ENCODE measurements at regions not wholly inside any gene's neighbourhood (a gene's known extent, or its start where the extent isn't known, plus 50 kb on each side); places are given as distances from the start of the nearest gene placed in this dataset.

GRCh38 chr2:82476094-82476493 lies 1983.0 kb downstream of the SUCLG1 start:
- no peaks in the 10 kb centered on the region for H3K36me3 ChIP-seq (ENCODE audit: control insufficient read depth, low read length)
- no peaks in the 10 kb centered on the region for H3K27me3 ChIP-seq (ENCODE audit: control insufficient read depth, low read length)
- no peaks in the 10 kb centered on the region for H3K9me2 ChIP-seq (replicated peaks; ENCODE audit: control insufficient read depth, low read length)
- H4K20me1 ChIP-seq (ENCODE audit: control insufficient read depth, insufficient read depth, low read depth, low read length), result no peaks in the 10 kb centered on the region
- no peak overlapping the region for H3K4me2 ChIP-seq (ENCODE audit: low read length)
- no peaks in the 10 kb centered on the region for H3K4me1 ChIP-seq (ENCODE audit: control insufficient read depth, low read length)
- H3K79me2 ChIP-seq (ENCODE audit: control insufficient read depth, low read length), result no peaks in the 10 kb centered on the region
- no peaks in the 10 kb centered on the region for H3F3A ChIP-seq (ENCODE audit: control insufficient read depth, insufficient read depth)
- no peak overlapping the region for H3K27ac ChIP-seq (ENCODE audit: low read depth, low read length)
- H3K9me3 ChIP-seq (ENCODE audit: control insufficient read depth, insufficient read depth, low read length), result no peaks in the 10 kb centered on the region
- TF ChIP-seq CTCF (IDR thresholded peaks at IDR 0.05; ENCODE audit: low read depth, low read length, poor library complexity, severe bottlenecking), result no peak
- no peak for TF ChIP-seq EZH2phosphoT487 (IDR thresholded peaks at IDR 0.05; ENCODE audit: borderline replicate concordance, low read length)
- no peak overlapping the region for H3K4me3 ChIP-seq (ENCODE audit: low read length)

DNA sequence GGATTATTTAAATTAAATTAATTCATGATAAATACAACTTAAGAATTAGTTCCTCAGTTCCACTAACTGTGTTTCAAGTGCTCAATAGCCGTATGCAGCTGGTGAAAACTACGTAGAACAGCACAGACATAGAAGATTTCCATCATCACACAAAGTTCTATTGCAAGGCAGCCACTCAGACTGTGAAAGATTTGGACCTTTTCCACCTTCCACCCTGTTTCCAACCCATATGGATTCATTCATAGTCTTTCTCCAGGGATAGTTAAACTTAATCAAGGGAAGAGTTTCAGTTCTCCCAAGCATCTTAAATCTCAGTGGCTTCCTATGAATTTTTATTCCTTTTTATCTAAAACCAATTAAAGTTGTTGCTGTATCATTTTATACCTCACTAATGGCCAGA lies 2030.8 kb downstream of the SUCLG1 start:
- TF ChIP-seq EZH2phosphoT487 (IDR thresholded peaks at IDR 0.05; ENCODE audit: borderline replicate concordance, low read length), result no peak
- TF ChIP-seq CTCF (IDR thresholded peaks at IDR 0.05; ENCODE audit: low read depth, low read length, poor library complexity, severe bottlenecking), result no peak
- Histone ChIP-seq H3F3A (ENCODE audit: control insufficient read depth, insufficient read depth) (no peaks in the 10 kb centered on the region), H3K27ac (ENCODE audit: low read depth, low read length) (no peak overlapping the region), H3K4me1 (ENCODE audit: control insufficient read depth, low read length) (no peaks in the 10 kb centered on the region), H3K27me3 (ENCODE audit: control insufficient read depth, low read length) (no peaks in the 10 kb centered on the region), H3K36me3 (ENCODE audit: control insufficient read depth, low read length) (no peaks in the 10 kb centered on the region), H3K4me3 (ENCODE audit: low read length) (no peak overlapping the region), H3K9me3 (ENCODE audit: control insufficient read depth, insufficient read depth, low read length) (no peaks in the 10 kb centered on the region), H4K20me1 (ENCODE audit: control insufficient read depth, insufficient read depth, low read depth, low read length) (no peaks in the 10 kb centered on the region), H3K9me2 (replicated peaks; ENCODE audit: control insufficient read depth, low read length) (no peaks in the 10 kb centered on the region), H3K79me2 (ENCODE audit: control insufficient read depth, low read length) (no peaks in the 10 kb centered on the region), H3K4me2 (ENCODE audit: low read length) (no peak overlapping the region)

GRCh38 chr2:82412021-82412420 lies 2047.1 kb downstream of the SUCLG1 start:
- no peak for TF ChIP-seq EZH2phosphoT487 (IDR thresholded peaks at IDR 0.05; ENCODE audit: borderline replicate concordance, low read length)
- TF ChIP-seq CTCF (IDR thresholded peaks at IDR 0.05; ENCODE audit: low read depth, low read length, poor library complexity, severe bottlenecking), result no peak
- Histone ChIP-seq H3K4me3 (ENCODE audit: low read length) (no peak overlapping the region), H3K9me2 (replicated peaks; ENCODE audit: control insufficient read depth, low read length) (no peaks in the 10 kb centered on the region), H3F3A (ENCODE audit: control insufficient read depth, insufficient read depth) (no peaks in the 10 kb centered on the region), H4K20me1 (ENCODE audit: control insufficient read depth, insufficient read depth, low read depth, low read length) (no peaks in the 10 kb centered on the region), H3K4me2 (ENCODE audit: low read length) (no peak overlapping the region), H3K79me2 (ENCODE audit: control insufficient read depth, low read length) (no peaks in the 10 kb centered on the region), H3K27me3 (ENCODE audit: control insufficient read depth, low read length) (no peaks in the 10 kb centered on the region), H3K27ac (ENCODE audit: low read depth, low read length) (no peak overlapping the region), H3K36me3 (ENCODE audit: control insufficient read depth, low read length) (no peaks in the 10 kb centered on the region), H3K4me1 (ENCODE audit: control insufficient read depth, low read length) (no peaks in the 10 kb centered on the region), H3K9me3 (ENCODE audit: control insufficient read depth, insufficient read depth, low read length) (no peaks in the 10 kb centered on the region)

GRCh38 chr2:82411071-82411470 lies 2048.0 kb downstream of the SUCLG1 start:
- Histone ChIP-seq H4K20me1 (ENCODE audit: control insufficient read depth, insufficient read depth, low read depth, low read length) (no peaks in the 10 kb centered on the region), H3F3A (ENCODE audit: control insufficient read depth, insufficient read depth) (no peaks in the 10 kb centered on the region), H3K27ac (ENCODE audit: low read depth, low read length) (no peak overlapping the region), H3K4me2 (ENCODE audit: low read length) (no peak overlapping the region), H3K79me2 (ENCODE audit: control insufficient read depth, low read length) (no peaks in the 10 kb centered on the region), H3K4me1 (ENCODE audit: control insufficient read depth, low read length) (no peaks in the 10 kb centered on the region), H3K4me3 (ENCODE audit: low read length) (no peak overlapping the region), H3K9me3 (ENCODE audit: control insufficient read depth, insufficient read depth, low read length) (no peaks in the 10 kb centered on the region), H3K36me3 (ENCODE audit: control insufficient read depth, low read length) (no peaks in the 10 kb centered on the region), H3K9me2 (replicated peaks; ENCODE audit: control insufficient read depth, low read length) (no peaks in the 10 kb centered on the region), H3K27me3 (ENCODE audit: control insufficient read depth, low read length) (no peaks in the 10 kb centered on the region)
- TF ChIP-seq EZH2phosphoT487 (IDR thresholded peaks at IDR 0.05; ENCODE audit: borderline replicate concordance, low read length), result no peak
- TF ChIP-seq CTCF (IDR thresholded peaks at IDR 0.05; ENCODE audit: low read depth, low read length, poor library complexity, severe bottlenecking), result no peak

Data from DOHH2 (cell line).